ENCODE measurements at regions not wholly inside any gene's neighbourhood (a gene's known extent, or its start where the extent isn't known, plus 50 kb on each side); places are given as distances from the start of the nearest gene placed in this dataset.

- no peaks in the 10 kb centered on the region for H3K27me3 Mint-ChIP-seq
- ATAC-seq, result no peak
- peaks cover 0 to 31% (median 0%) of the 10 kb centered on the region in 3 donors for H3K36me3 Mint-ChIP-seq
- POLR2A ChIA-PET, result no interaction called here
- H3K4me1 Mint-ChIP-seq, result no peaks in the 10 kb centered on the region
- DNase-seq, result no peak
- no peak overlapping the region for H3K27ac Mint-ChIP-seq
- no peak overlapping the region for H3K4me3 Mint-ChIP-seq
- H3K9me3 Mint-ChIP-seq, result peaks cover 6 to 56% (median 26%) of the 10 kb centered on the region in 9 donors
Measured at GRCh38 chr16:64419832-64420231, 702.0 kb downstream of the CDH11 start.

- H3K9me3 Mint-ChIP-seq, result peaks cover 16 to 59% (median 27%) of the 10 kb centered on the region in 9 donors
- peaks cover 0 to 23% (median 0%) of the 10 kb centered on the region in 3 donors for H3K36me3 Mint-ChIP-seq
- no peak for DNase-seq
- no peak overlapping the region for H3K27ac Mint-ChIP-seq
- ATAC-seq, result no peak
- POLR2A ChIA-PET, result no interaction called here
- H3K27me3 Mint-ChIP-seq, result no peaks in the 10 kb centered on the region
- no peaks in the 10 kb centered on the region for H3K4me1 Mint-ChIP-seq
- no peak overlapping the region for H3K4me3 Mint-ChIP-seq
Measured at GRCh38 chr16:64417711-64418227, 704.1 kb downstream of the CDH11 start.

- peaks cover 16 to 62% (median 28%) of the 10 kb centered on the region in 9 donors for H3K9me3 Mint-ChIP-seq
- no peaks in the 10 kb centered on the region for H3K27me3 Mint-ChIP-seq
- no peak overlapping the region for H3K27ac Mint-ChIP-seq
- DNase-seq, result no peak
- peaks cover 0 to 25% (median 0%) of the 10 kb centered on the region in 3 donors for H3K36me3 Mint-ChIP-seq
- no peak for ATAC-seq
- POLR2A ChIA-PET, result no interaction called here
- H3K4me1 Mint-ChIP-seq, result no peaks in the 10 kb centered on the region
- H3K4me3 Mint-ChIP-seq, result no peak overlapping the region
Measured at GRCh38 chr16:64416216-64417005, 705.5 kb downstream of the CDH11 start.

GRCh38 chr16:64412578-64413280, 709.1 kb downstream of the CDH11 start:
- Mint-ChIP-seq H3K4me3 (no peak overlapping the region), H3K4me1 (no peaks in the 10 kb centered on the region), H3K9me3 (peaks cover 11 to 62% (median 21%) of the 10 kb centered on the region in 9 donors), H3K27ac (no peak overlapping the region), H3K27me3 (no peaks in the 10 kb centered on the region), H3K36me3 (peaks cover 0 to 17% (median 0%) of the 10 kb centered on the region in 3 donors)
- no peak for DNase-seq
- ATAC-seq, result no peak
- POLR2A ChIA-PET, result no interaction called here

GRCh38 chr16:64410306-64410705, 711.6 kb downstream of the CDH11 start:
- peaks cover 5 to 62% (median 24%) of the 10 kb centered on the region in 9 donors for H3K9me3 Mint-ChIP-seq
- no peak overlapping the region for H3K4me3 Mint-ChIP-seq
- peaks cover 0 to 10% (median 0%) of the 10 kb centered on the region in 3 donors for H3K36me3 Mint-ChIP-seq
- no peaks in the 10 kb centered on the region for H3K27me3 Mint-ChIP-seq
- POLR2A ChIA-PET, result no interaction called here
- H3K27ac Mint-ChIP-seq, result no peak overlapping the region
- no peaks in the 10 kb centered on the region for H3K4me1 Mint-ChIP-seq
- DNase-seq (no peak), ATAC-seq (no peak)

GRCh38 chr16:64409783-64410210, 712.1 kb downstream of the CDH11 start:
- Mint-ChIP-seq H3K4me3 (no peak overlapping the region), H3K27me3 (no peaks in the 10 kb centered on the region), H3K9me3 (peaks cover 5 to 61% (median 24%) of the 10 kb centered on the region in 9 donors), H3K4me1 (no peaks in the 10 kb centered on the region), H3K36me3 (peaks cover 0 to 10% (median 0%) of the 10 kb centered on the region in 3 donors), H3K27ac (no peak overlapping the region)
- DNase-seq (no peak), ATAC-seq (no peak)
- POLR2A ChIA-PET, result no interaction called here

- Mint-ChIP-seq H3K4me1 (no peaks in the 10 kb centered on the region), H3K27ac (no peak overlapping the region), H3K36me3 (peaks cover 0 to 10% (median 0%) of the 10 kb centered on the region in 3 donors), H3K27me3 (no peaks in the 10 kb centered on the region), H3K9me3 (peaks cover 5 to 60% (median 22%) of the 10 kb centered on the region in 9 donors), H3K4me3 (no peak overlapping the region)
- POLR2A ChIA-PET, result no interaction called here
- ATAC-seq, result no peak
- DNase-seq, result no peak
Measured at GRCh38 chr16:64408699-64409098, 713.2 kb downstream of the CDH11 start.

- Mint-ChIP-seq H3K27me3 (no peaks in the 10 kb centered on the region), H3K4me3 (no peak overlapping the region), H3K4me1 (no peaks in the 10 kb centered on the region), H3K27ac (no peak overlapping the region), H3K36me3 (peaks cover 0 to 6% (median 0%) of the 10 kb centered on the region in 3 donors), H3K9me3 (peaks cover 5 to 53% (median 19%) of the 10 kb centered on the region in 9 donors)
- POLR2A ChIA-PET, result no interaction called here
- DNase-seq (no peak), ATAC-seq (no peak)
Measured at GRCh38 chr16:64406770-64407181, 715.1 kb downstream of the CDH11 start.

GRCh38 chr16:64403352-64403751, 718.5 kb downstream of the CDH11 start:
- H3K9me3 Mint-ChIP-seq, result peaks cover 4 to 38% (median 12%) of the 10 kb centered on the region in 9 donors
- no peak for DNase-seq
- H3K36me3 Mint-ChIP-seq, result peaks cover 0 to 5% (median 0%) of the 10 kb centered on the region in 3 donors
- no peak overlapping the region for H3K4me3 Mint-ChIP-seq
- no peaks in the 10 kb centered on the region for H3K27me3 Mint-ChIP-seq
- no peak overlapping the region for H3K27ac Mint-ChIP-seq
- H3K4me1 Mint-ChIP-seq, result no peaks in the 10 kb centered on the region
- ATAC-seq, result no peak
- POLR2A ChIA-PET, result no interaction called here

GRCh38 chr16:64398793-64399192, 723.1 kb downstream of the CDH11 start:
- POLR2A ChIA-PET, result no interaction called here
- Mint-ChIP-seq H3K27ac (no peak overlapping the region), H3K4me1 (no peaks in the 10 kb centered on the region), H3K36me3 (peaks cover 0 to 3% (median 0%) of the 10 kb centered on the region in 3 donors), H3K9me3 (peaks cover 2 to 31% (median 16%) of the 10 kb centered on the region in 9 donors), H3K27me3 (no peaks in the 10 kb centered on the region), H3K4me3 (no peak overlapping the region)
- DNase-seq, result no peak
- ATAC-seq, result no peak

GRCh38 chr16:64397945-64398508, 723.8 kb downstream of the CDH11 start:
- Mint-ChIP-seq H3K27me3 (no peaks in the 10 kb centered on the region), H3K27ac (no peak overlapping the region), H3K36me3 (peaks cover 0 to 3% (median 0%) of the 10 kb centered on the region in 3 donors), H3K9me3 (peaks cover 2 to 28% (median 14%) of the 10 kb centered on the region in 9 donors), H3K4me1 (no peaks in the 10 kb centered on the region), H3K4me3 (no peak overlapping the region)
- ATAC-seq (no peak), DNase-seq (no peak)
- POLR2A ChIA-PET, result no interaction called here

GRCh38 chr16:64397042-64397441, 724.8 kb downstream of the CDH11 start:
- Mint-ChIP-seq H3K36me3 (peaks cover 0 to 3% (median 0%) of the 10 kb centered on the region in 3 donors), H3K9me3 (peaks cover 0 to 28% (median 14%) of the 10 kb centered on the region in 9 donors), H3K4me1 (no peaks in the 10 kb centered on the region), H3K27me3 (no peaks in the 10 kb centered on the region), H3K27ac (no peak overlapping the region), H3K4me3 (no peak overlapping the region)
- DNase-seq (no peak), ATAC-seq (no peak)
- POLR2A ChIA-PET, result no interaction called here

- H3K27ac Mint-ChIP-seq, result no peak overlapping the region
- no peaks in the 10 kb centered on the region for H3K4me1 Mint-ChIP-seq
- no peak for ATAC-seq
- H3K36me3 Mint-ChIP-seq, result peaks cover 0 to 3% (median 0%) of the 10 kb centered on the region in 3 donors
- no peaks in the 10 kb centered on the region for H3K27me3 Mint-ChIP-seq
- POLR2A ChIA-PET, result no interaction called here
- H3K9me3 Mint-ChIP-seq, result peaks cover 6 to 39% (median 17%) of the 10 kb centered on the region in 9 donors
- H3K4me3 Mint-ChIP-seq, result no peak overlapping the region
- no peak for DNase-seq
Measured at GRCh38 chr16:64394061-64394460, 727.8 kb downstream of the CDH11 start.
